Hepatocyte (in vitro differentiated cells): ENCODE measurements at regions not wholly inside any gene's neighbourhood (a gene's known extent, or its start where the extent isn't known, plus 50 kb on each side); places are given as distances from the start of the nearest gene placed in this dataset.

ENCODE experiments used
- CTCF ChIP-seq: fragments of 200-600 bp; sonication (generic); IDR thresholded peaks from 2 replicates; pipeline ENCODE4 v1.5.1; 2016; ENCODE audit warnings: antibody characterized with exemption, mild to moderate bottlenecking; ENCODE audit not compliant: poor library complexity
- EZH2 ChIP-seq: fragments of 200-600 bp; sonication (generic); IDR thresholded peaks from 2 replicates; pipeline ENCODE4 v1.6.1; 2016; ENCODE audit warnings: antibody characterized with exemption, mild to moderate bottlenecking, borderline replicate concordance
- EZH2phosphoT487 ChIP-seq: fragments of 200-600 bp; sonication (generic); IDR thresholded peaks from one replicate; pipeline ENCODE4 v1.6.1; 2018; ENCODE audit warnings: antibody characterized with exemption, mild to moderate bottlenecking, low read depth, moderate library complexity; ENCODE audit not compliant: unreplicated experiment, severe bottlenecking

GRCh38 chr4:56744030-56744429 lies 62.9 kb upstream of the HOPX start:
- TF ChIP-seq EZH2 = no peak
- TF ChIP-seq CTCF = no peak
- no peak for TF ChIP-seq EZH2phosphoT487
